Pancreas (tissue), 10 donors: ENCODE measurements at regions not wholly inside any gene's neighbourhood (a gene's known extent, or its start where the extent isn't known, plus 50 kb on each side); places are given as distances from the start of the nearest gene placed in this dataset.

Experiments used
- ATAC-seq, 4 donors: fragments of 200-7000 bp; cut with Tn5 transposase; one replicate each; pipeline versions ENCODE4 v1.8.0 to v1.9.1; 2020; ENCODE audit warnings: mild to moderate bottlenecking in 4 of 4, moderate library complexity in 4 of 4
- DNase-seq, 6 donors: peaks; one replicate each; pipeline ENCODE4 v3.0.0-alpha.2; 2020
- FAIRE-seq: peaks from 2 replicates; lab custom pipeline; 2012; peaks lifted over from hg19 to GRCh38; lab: Jason Lieb, UNC
- H3K27ac ChIP-seq, 4 donors: fragments of 200-600 bp; sonication (generic); 1 replicate in 3 of 4; 2 replicates in 1 of 4; pipeline versions ENCODE4 v1.5.0 to v1.8.0; 2020
- H3K27me3 ChIP-seq, 4 donors: fragments of 200-600 bp; one replicate each; pipeline ENCODE4 v1.8.0; 2021
- H3K36me3 ChIP-seq, 3 donors: fragments of 200-600 bp; sonication (generic) in 1 of 3; one replicate each; pipeline versions ENCODE4 v1.5.0 to v1.8.0; 2020 to 2021
- H3K4me1 ChIP-seq, 3 donors: fragments of 200-600 bp; one replicate each; pipeline ENCODE4 v1.8.0; 2021
- H3K4me3 ChIP-seq, 4 donors: fragments of 200-600 bp; sonication (generic) in 2 of 4; one replicate each; pipeline versions ENCODE4 v1.5.0 to v1.8.0; 2020 to 2021
- H3K9me3 ChIP-seq, 4 donors: fragments of 200-600 bp; one replicate each; pipeline ENCODE4 v1.8.0; 2021
- CTCF ChIP-seq, 4 donors: fragments of 200-600 bp; sonication (generic) in 3 of 4; IDR thresholded peaks; one replicate each; pipeline versions ENCODE4 v1.5.0 to v1.8.0; 2021; ENCODE audit warnings: antibody characterized with exemption in 4 of 4
- WGBS, 2 donors: extraction: QIAGEN DNeasy Blood & Tissue Kit; methylation state at CpG; one replicate each; pipeline ENCODE4 v1.1.7; 2013; 5-methylcytosine and 5-hydroxymethylcytosine counted together
- intact Hi-C, 3 donors: fragments of 100-400 bp; cut with DNase I; formaldehyde crosslinking; loops; one replicate each; pipeline versions ENCODE4 v1.11.1 to v1.14.2; 2022
- donor health status: healthy with polysubstance abuse.
- donor health status: DM: no; HTN: no; CAD: no; lungs with moderate emphysema.
- donor health status: DM: no; HTN: no; CAD: no.
- donor health status: control.
- donor health status: control.
- donor health status: Bipolar disorder and iron deficiency.
- donor health status: DM: yes; HTN: yes; CAD: no.
- donor health status: DM: no; HTN: no; CAD: no.
- donor health status: DM: no; HTN: no; CAD: no.
- donor health status: DM: yes; HTN: yes; CAD: no.

GRCh38 chr21:27795418-27795817 is 828.5 kb upstream of the ADAMTS5 start:
- no peaks in the 10 kb centered on the region for H3K36me3 ChIP-seq
- H3K9me3 ChIP-seq = no peaks in the 10 kb centered on the region
- no peak overlapping the region for H3K27ac ChIP-seq
- no peak for ATAC-seq
- H3K4me1 ChIP-seq = no peaks in the 10 kb centered on the region
- H3K27me3 ChIP-seq = no peaks in the 10 kb centered on the region
- no peak overlapping the region for H3K4me3 ChIP-seq
- intact Hi-C loops = no loop called here
- DNase-seq = no peak
- no peak for FAIRE-seq
- 59 to 62% methylated on average over 2 of the region's 2 CpGs for WGBS, 2 donors
- TF ChIP-seq CTCF (IDR thresholded peaks at IDR 0.05) = no peak

DNA sequence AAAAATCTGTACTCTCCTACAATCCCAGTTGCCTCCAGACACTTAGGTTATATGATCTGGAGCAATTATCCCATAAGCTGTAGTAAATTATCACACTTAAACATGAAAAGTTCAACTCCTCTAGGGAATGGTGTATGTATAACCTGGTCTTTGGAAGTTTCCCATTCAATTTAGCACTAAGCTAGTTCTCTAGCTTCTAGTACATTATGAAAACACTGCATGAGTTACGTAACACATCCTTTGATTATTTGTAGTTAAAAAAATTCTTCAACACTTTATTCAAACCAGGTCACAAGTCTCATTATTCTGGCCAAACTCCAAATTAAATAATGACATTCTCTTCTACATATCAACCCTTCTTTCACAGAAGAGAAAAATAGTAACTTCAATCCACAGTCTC is 827.0 kb upstream of the ADAMTS5 start:
- H3K9me3 ChIP-seq = no peaks in the 10 kb centered on the region
- no peaks in the 10 kb centered on the region for H3K36me3 ChIP-seq
- H3K4me1 ChIP-seq = no peaks in the 10 kb centered on the region
- ATAC-seq (no peak), FAIRE-seq (no peak), DNase-seq (no peak)
- 0% methylated on average over 1 of the region's 1 CpG for WGBS, 2 donors
- no peak overlapping the region for H3K27ac ChIP-seq
- no peak for TF ChIP-seq CTCF (IDR thresholded peaks at IDR 0.05)
- H3K4me3 ChIP-seq = no peak overlapping the region
- intact Hi-C loops = no loop called here
- no peaks in the 10 kb centered on the region for H3K27me3 ChIP-seq

DNA sequence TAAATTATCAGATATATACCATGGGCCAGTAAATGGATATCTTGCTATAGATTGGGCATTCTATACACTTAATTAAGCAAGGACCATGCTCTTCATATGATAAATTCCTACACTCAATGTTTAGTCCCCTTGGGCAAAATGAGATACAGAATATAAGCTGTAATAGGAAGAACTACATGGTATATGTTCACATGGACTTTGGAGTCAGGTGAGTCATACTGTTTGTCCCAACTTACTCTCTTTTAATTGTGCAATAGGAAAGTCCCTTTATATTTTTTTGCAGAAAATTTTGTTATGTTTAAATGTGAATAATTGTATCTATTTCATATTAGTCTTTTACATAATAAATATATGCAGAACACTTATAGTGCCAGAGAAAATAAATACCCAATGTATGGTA is 820.2 kb upstream of the ADAMTS5 start:
- Histone ChIP-seq H3K9me3 (no peaks in the 10 kb centered on the region), H3K4me3 (no peak overlapping the region), H3K27ac (no peak overlapping the region), H3K4me1 (no peaks in the 10 kb centered on the region), H3K27me3 (no peaks in the 10 kb centered on the region), H3K36me3 (no peaks in the 10 kb centered on the region)
- DNase-seq = no peak
- intact Hi-C loops = no loop called here
- ATAC-seq = no peak
- no peak for TF ChIP-seq CTCF (IDR thresholded peaks at IDR 0.05)
- FAIRE-seq = no peak

DNA sequence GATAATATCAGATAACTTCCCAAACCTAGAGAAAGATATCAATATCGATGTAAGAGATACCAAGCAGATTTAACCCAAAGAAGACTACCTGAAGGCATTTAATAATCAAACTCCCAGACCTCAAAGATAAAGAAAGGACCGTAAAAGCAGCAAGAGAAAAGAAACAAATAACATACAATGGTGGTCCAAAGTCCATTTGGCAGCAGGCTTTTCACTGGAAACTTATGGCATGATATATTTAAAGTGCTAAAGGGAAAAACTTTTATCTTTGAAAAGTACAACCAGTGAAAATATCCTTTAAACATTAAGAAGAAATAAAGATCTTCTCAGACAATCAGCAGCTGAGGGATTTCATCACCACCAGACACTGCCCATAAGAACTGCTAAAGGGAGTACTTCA is 812.7 kb upstream of the ADAMTS5 start:
- Histone ChIP-seq H3K27me3 (no peaks in the 10 kb centered on the region), H3K4me3 (no peak overlapping the region), H3K36me3 (no peaks in the 10 kb centered on the region), H3K27ac (no peak overlapping the region), H3K4me1 (no peaks in the 10 kb centered on the region), H3K9me3 (no peaks in the 10 kb centered on the region)
- peak; percentile 17 for FAIRE-seq
- no peak for ATAC-seq
- TF ChIP-seq CTCF (IDR thresholded peaks at IDR 0.05) = no peak
- 21 to 31% methylated on average over 2 of the region's 2 CpGs for WGBS, 2 donors
- DNase-seq = no peak
- intact Hi-C loops = no loop called here

DNA sequence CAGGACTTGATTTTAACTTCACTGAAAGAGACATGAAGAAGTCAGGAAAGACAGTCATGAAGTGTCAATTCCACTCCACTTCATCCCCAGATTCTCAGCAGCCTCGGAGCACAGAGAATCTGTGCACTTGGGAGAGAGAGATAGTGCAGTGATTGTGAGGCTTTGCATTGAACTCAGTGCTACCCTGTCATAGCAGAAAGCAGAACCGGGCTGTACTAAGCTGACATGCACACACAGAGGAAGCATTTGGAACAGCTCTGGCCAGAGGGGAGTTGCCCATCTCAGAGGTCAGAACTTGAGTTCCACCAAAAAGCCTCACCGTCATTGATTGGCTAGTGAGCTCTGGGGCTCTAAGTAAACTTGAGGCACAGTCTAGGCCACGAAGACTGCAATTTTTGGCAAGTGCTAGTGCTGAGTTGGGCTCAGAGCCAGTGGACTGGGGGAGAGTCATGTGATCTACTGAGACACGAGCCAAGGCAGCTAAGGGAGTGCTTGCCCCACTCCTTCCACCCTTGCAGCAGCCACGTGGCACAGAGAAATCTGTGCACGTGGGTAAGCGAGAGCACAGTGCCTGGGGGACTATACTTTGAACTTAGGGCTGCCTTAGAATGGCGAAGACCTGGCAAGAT is 810.2 kb upstream of the ADAMTS5 start:
- no peak overlapping the region for H3K27ac ChIP-seq
- H3K36me3 ChIP-seq = no peaks in the 10 kb centered on the region
- WGBS, 2 donors = 42 to 49% methylated on average over 9 of the region's 9 CpGs
- intact Hi-C loops = no loop called here
- no peaks in the 10 kb centered on the region for H3K4me1 ChIP-seq
- no peak for TF ChIP-seq CTCF (IDR thresholded peaks at IDR 0.05)
- H3K27me3 ChIP-seq = no peaks in the 10 kb centered on the region
- no peaks in the 10 kb centered on the region for H3K9me3 ChIP-seq
- peak in 4 of 6 donors; percentile 9 to 28 (median 24) for DNase-seq
- no peak overlapping the region for H3K4me3 ChIP-seq
- FAIRE-seq = no peak
- ATAC-seq = peak in 2 of 4 donors; percentile 23 to 37
